Endothelial cell of umbilical vein (primary cell): ENCODE measurements at regions not wholly inside any gene's neighbourhood (a gene's known extent, or its start where the extent isn't known, plus 50 kb on each side); places are given as distances from the start of the nearest gene placed in this dataset.

Experiments
- BruUV-seq: library from RNA; stranded (reverse); fragments of 400-500 nt; replicated peaks from 2 replicates; lab custom pipeline; 2021; lab: Mats Ljungman, UMichigan
- CTCF ChIA-PET: fragments of 300-600, 350-600 bp; sonication (Branson Sonifier 250); formaldehyde crosslinking; loops from one replicate; lab custom pipeline; 2021; ENCODE audit warnings: antibody characterized with exemption, inconsistent platforms; lab: Charles Lee
- POLR2A ChIA-PET: fragments of 300-600, 350-600 bp; sonication (Branson Sonifier 250); formaldehyde crosslinking; loops from one replicate; lab custom pipeline; 2021; ENCODE audit warnings: antibody characterized with exemption, inconsistent platforms; lab: Charles Lee
- DNase-seq: peaks from one replicate; pipeline ENCODE4 v3.0.0-alpha.2; 2011; ENCODE audit warnings: low read depth, low spot score
- FAIRE-seq: peaks from 2 replicates; lab custom pipeline; 2011; peaks lifted over from hg19 to GRCh38; lab: Jason Lieb, UNC
- H2AFZ ChIP-seq: 2 replicates; pipeline ENCODE4 v1.6.0; 2012; ENCODE audit warnings: low read depth, low read length, control low read depth, inconsistent platforms
- H3K27ac ChIP-seq: 2 replicates; pipeline ENCODE4 v1.5.1; 2011; ENCODE audit warnings: low read depth, mild to moderate bottlenecking, control low read depth, low read length, moderate library complexity; ENCODE audit not compliant: insufficient read depth
- H3K27me3 ChIP-seq, 2 experiments: 2 replicates each; pipeline versions ENCODE4 v1.6.0 to v1.6.1; 2011; ENCODE audit warnings: low read length in 2 of 2, mixed read lengths in 1 of 2; ENCODE audit not compliant: control insufficient read depth in 2 of 2, insufficient read depth in 2 of 2
- H3K36me3 ChIP-seq, 2 experiments: 2 replicates in 1 of 2; 3 replicates in 1 of 2; pipeline ENCODE4 v1.5.1; 2011; ENCODE audit warnings: low read length in 2 of 2, mild to moderate bottlenecking in 1 of 2, moderate library complexity in 1 of 2; ENCODE audit not compliant: control insufficient read depth in 2 of 2, insufficient read depth in 2 of 2; ENCODE audit errors: extremely low read depth in 1 of 2
- H3K4me1 ChIP-seq: 3 replicates; pipeline ENCODE4 v1.5.1; 2011; ENCODE audit warnings: mild to moderate bottlenecking, low read length; ENCODE audit not compliant: control insufficient read depth, insufficient read depth; ENCODE audit errors: extremely low read depth
- H3K4me2 ChIP-seq: 2 replicates; pipeline ENCODE4 v1.6.1; 2011; ENCODE audit warnings: low read length, control low read depth, mixed read lengths; ENCODE audit not compliant: insufficient read depth
- H3K4me3 ChIP-seq, 3 experiments: fragments of 200-600 bp in 1 of 3; sonication (generic), shearing (Covaris generic) in 1 of 3; replicated peaks in 1 of 3; 2 replicates each; pipeline ENCODE4 v1.5.1; 2011 to 2016; ENCODE audit warnings: control low read depth in 3 of 3, low read length in 3 of 3, mild to moderate bottlenecking in 2 of 3, inconsistent platforms in 1 of 3, low read depth in 1 of 3, moderate library complexity in 1 of 3; ENCODE audit not compliant: insufficient read depth in 1 of 3
- H3K79me2 ChIP-seq: 2 replicates; pipeline ENCODE4 v1.6.0; 2012; ENCODE audit warnings: low read length, inconsistent platforms; ENCODE audit not compliant: control insufficient read depth, insufficient read depth
- H3K9ac ChIP-seq: replicated peaks from 2 replicates; pipeline ENCODE3; 2011; ENCODE audit warnings: low read length, control low read depth; ENCODE audit not compliant: insufficient read depth; ENCODE audit errors: extremely low read depth
- H3K9me1 ChIP-seq: replicated peaks from 3 replicates; pipeline ENCODE4 v1.6.0; 2011; ENCODE audit warnings: mild to moderate bottlenecking, low read length; ENCODE audit not compliant: control insufficient read depth, insufficient read depth; ENCODE audit errors: extremely low read depth
- H3K9me3 ChIP-seq: replicated peaks from 2 replicates; pipeline ENCODE4 v1.5.1; 2012; ENCODE audit warnings: low read length, inconsistent platforms; ENCODE audit not compliant: control insufficient read depth, insufficient read depth
- H4K20me1 ChIP-seq: replicated peaks from 2 replicates; pipeline ENCODE3; 2011; ENCODE audit warnings: mild to moderate bottlenecking, low read length; ENCODE audit not compliant: control insufficient read depth, insufficient read depth; ENCODE audit errors: extremely low read depth
- CTCF ChIP-seq, 2 donors: IDR thresholded peaks; 1 replicate in 1 of 2; 2 replicates in 1 of 2; pipeline ENCODE4 v1.5.1; 2011; ENCODE audit warnings: low read length in 2 of 2, mild to moderate bottlenecking in 2 of 2, moderate library complexity in 2 of 2, control low read depth in 1 of 2, inconsistent platforms in 1 of 2, low read depth in 1 of 2; ENCODE audit not compliant: insufficient read depth in 1 of 2; ENCODE audit errors: extremely low read depth in 1 of 2
- EZH2 ChIP-seq: IDR thresholded peaks from 2 replicates; pipeline ENCODE4 v1.6.1; 2012; ENCODE audit warnings: borderline replicate concordance, low read depth, mild to moderate bottlenecking, moderate library complexity, low read length, inconsistent platforms; ENCODE audit not compliant: severe bottlenecking
- FOS ChIP-seq: IDR thresholded peaks from 2 replicates; pipeline ENCODE4 v1.6.1; 2011; ENCODE audit warnings: mild to moderate bottlenecking, low read length, moderate library complexity, borderline replicate concordance; ENCODE audit not compliant: insufficient read depth
- GATA2 ChIP-seq: IDR thresholded peaks from 2 replicates; pipeline ENCODE4 v1.7.0; 2011; ENCODE audit warnings: low read depth, mild to moderate bottlenecking, moderate library complexity, mixed read lengths, low read length; ENCODE audit not compliant: insufficient read length, insufficient read depth
- JUN ChIP-seq: IDR thresholded peaks from 2 replicates; pipeline ENCODE4 v1.6.1; 2011; ENCODE audit warnings: borderline replicate concordance, low read depth; ENCODE audit not compliant: insufficient read length, insufficient read depth
- MAX ChIP-seq: IDR thresholded peaks from 2 replicates; pipeline ENCODE4 v1.6.1; 2011; ENCODE audit not compliant: insufficient read depth, insufficient read length
- MYC ChIP-seq: IDR thresholded peaks from one replicate; pipeline ENCODE4 v1.6.1; 2011; ENCODE audit warnings: mild to moderate bottlenecking, low read depth, low read length
- POLR2A ChIP-seq: IDR thresholded peaks from 2 replicates; pipeline ENCODE4 v1.6.1; 2012; ENCODE audit warnings: low read depth, mild to moderate bottlenecking, control low read depth, low read length
- POLR2AphosphoS5 ChIP-seq: IDR thresholded peaks from 2 replicates; pipeline ENCODE4 v1.6.1; 2012; ENCODE audit warnings: low read depth, mild to moderate bottlenecking, control low read depth, low read length, moderate library complexity; ENCODE audit not compliant: insufficient read depth
- dilution Hi-C: fragments of 300-500 bp; cut with MboI; formaldehyde crosslinking; loops from one replicate; pipeline ENCODE4 v1.15.0; 2019; ENCODE audit warnings: low sequenced_read_pairs; ENCODE audit not compliant: extremely low pct_ligation_motif_present
- intact Hi-C: fragments of 100-400 bp; cut with micrococcal nuclease; formaldehyde crosslinking; loops from one replicate; pipeline ENCODE4 v1.10.0; 2022

- no peaks in the 10 kb centered on the region for H3K9me3 ChIP-seq
- BruUV-seq = no TSS peak
- peaks cover 0 to 5% of the 10 kb centered on the region in 2 experiments for H3K27me3 ChIP-seq
- intact Hi-C loops = no loop called here
- ChIA-PET CTCF (interaction anchor here (0.7 kb wide), 1 partner anchor 722 kb away, joined by 6 read pairs; no protein-coding TSS in a partner anchor), POLR2A (no interaction called here)
- no peak overlapping the region for H2AFZ ChIP-seq
- no peaks in the 10 kb centered on the region for H3K36me3 ChIP-seq
- H3K9ac ChIP-seq = no peak overlapping the region
- TF ChIP-seq MYC (no peak), JUN (no peak), MAX (no peak), FOS (no peak), CTCF (IDR thresholded peaks at IDR 0.05; ENCODE audit: extremely low read depth in 1 of 2, insufficient read depth in 1 of 2, low read depth in 1 of 2, low read length in 2 of 2) (no peak), EZH2 (no peak), GATA2 (no peak), POLR2A (no peak), POLR2AphosphoS5 (no peak)
- H3K4me3 ChIP-seq = no peak overlapping the region
- H3K4me1 ChIP-seq = no peaks in the 10 kb centered on the region
- DNase-seq (no peak), FAIRE-seq (no peak)
- H3K4me2 ChIP-seq = no peak overlapping the region
- dilution Hi-C loops = no loop called here
- H4K20me1 ChIP-seq = no peaks in the 10 kb centered on the region
- H3K9me1 ChIP-seq = no peaks in the 10 kb centered on the region
- no peak overlapping the region for H3K27ac ChIP-seq
- no peaks in the 10 kb centered on the region for H3K79me2 ChIP-seq
Measured at GRCh38 chr6:163950159-163950558, 535.6 kb downstream of the QKI start.
